ENCODE measurements at regions not wholly inside any gene's neighbourhood (a gene's known extent, or its start where the extent isn't known, plus 50 kb on each side); places are given as distances from the start of the nearest gene placed in this dataset.

DNA sequence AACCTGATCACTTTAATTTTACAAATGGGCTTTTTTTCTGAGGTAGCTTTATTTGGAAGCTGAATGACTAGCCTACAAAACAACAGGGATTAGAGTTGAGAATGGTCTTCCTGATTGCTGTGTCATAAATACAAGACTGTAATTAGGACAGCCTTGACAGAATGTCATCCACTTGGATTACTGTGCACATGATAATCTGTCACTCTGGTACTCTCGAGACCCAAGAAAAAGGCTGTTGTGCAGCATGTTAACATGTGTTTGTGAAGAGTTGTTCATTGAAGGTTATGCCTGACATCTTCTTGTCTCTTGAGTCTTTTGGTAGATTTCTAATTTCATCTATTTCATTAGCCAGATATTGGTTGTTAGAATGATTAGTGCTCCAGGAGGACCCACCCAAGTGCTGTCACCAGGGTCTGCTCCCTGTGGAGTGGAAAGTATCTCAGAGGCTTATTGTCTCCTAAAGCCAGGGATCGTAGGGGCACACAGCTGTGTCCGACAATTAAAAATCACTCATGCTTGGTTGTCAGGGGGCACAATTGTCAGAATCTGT lies 212.2 kb upstream of the GPRIN3 start:
- Histone ChIP-seq H2BK120ac (ENCODE audit: low read depth, low read length, poor library complexity, severe bottlenecking) (no peak overlapping the region), H2BK20ac (ENCODE audit: low read depth, low read length, poor library complexity, severe bottlenecking) (no peak overlapping the region), H2BK5ac (ENCODE audit: insufficient read length, low read length) (no peak overlapping the region), H3T11ph (ENCODE audit: low read length) (no peak overlapping the region), H3K27ac (ENCODE audit: insufficient read length, low read depth, low read length) (no peak overlapping the region), H3K4me2 (ENCODE audit: insufficient read depth, insufficient read length, low read length) (no peak overlapping the region), H3K9ac (ENCODE audit: extremely low read depth, insufficient read length, low read length) (no peak overlapping the region), H4K20me1 (ENCODE audit: control insufficient read depth, insufficient read depth, insufficient read length) (no peaks in the 10 kb centered on the region), H3K9me3 (ENCODE audit: control insufficient read depth, low read depth, low read length) (no peaks in the 10 kb centered on the region), H4K5ac (ENCODE audit: insufficient read length, low read depth, low read length) (no peak overlapping the region), H3K23ac (ENCODE audit: insufficient read length, low read depth, low read length) (no peak overlapping the region), H3K79me1 (ENCODE audit: insufficient read depth, low read depth, low read length, poor library complexity, severe bottlenecking) (no peaks in the 10 kb centered on the region), H3K27me3 (ENCODE audit: insufficient read depth, low read length) (no peaks in the 10 kb centered on the region), H2BK15ac (ENCODE audit: low read depth, low read length) (no peak overlapping the region), H3K18ac (ENCODE audit: insufficient read length, low read depth, low read length) (no peak overlapping the region), H2AK5ac (ENCODE audit: insufficient read length, low read length) (no peak overlapping the region), H4K91ac (ENCODE audit: insufficient read length, low read depth, low read length) (no peak overlapping the region), H2AFZ (ENCODE audit: low read length) (no peak overlapping the region), H3K4me1 (ENCODE audit: insufficient read depth, low read length) (no peaks in the 10 kb centered on the region), H3K4ac (ENCODE audit: low read depth, low read length) (no peak overlapping the region), H3K79me2 (ENCODE audit: insufficient read depth, low read length) (no peaks in the 10 kb centered on the region), H3K14ac (ENCODE audit: insufficient read depth, low read length) (no peak overlapping the region), H4K8ac (replicated peaks; ENCODE audit: insufficient read length, low read depth, low read length) (no peak overlapping the region), H2BK12ac (ENCODE audit: insufficient read length, low read depth, low read length) (no peak overlapping the region), H3K23me2 (ENCODE audit: insufficient read length, low read depth, low read length, poor library complexity, severe bottlenecking) (no peaks in the 10 kb centered on the region), H3K56ac (ENCODE audit: insufficient read length, low read depth, low read length) (no peak overlapping the region)
- no peaks in the 10 kb centered on the region for H3K36me3 Mint-ChIP-seq (ENCODE audit: insufficient read depth in 1 of 3, low read depth in 3 of 3)
- no peak overlapping the region for H3K4me3 Mint-ChIP-seq
- no peaks in the 10 kb centered on the region; the same call in 1 of the 2 replicates for H3K27me3 Mint-ChIP-seq (ENCODE audit: low read depth)
- WGBS (ENCODE audit: extremely low coverage, insufficient read length, low lambda C conversion rate): no CpG with 5 or more reads among the region's 3 CpGs
- no peak for DNase-seq
- H3K4me1 Mint-ChIP-seq: no peaks in the 10 kb centered on the region
- TF ChIP-seq, protein P1, sequence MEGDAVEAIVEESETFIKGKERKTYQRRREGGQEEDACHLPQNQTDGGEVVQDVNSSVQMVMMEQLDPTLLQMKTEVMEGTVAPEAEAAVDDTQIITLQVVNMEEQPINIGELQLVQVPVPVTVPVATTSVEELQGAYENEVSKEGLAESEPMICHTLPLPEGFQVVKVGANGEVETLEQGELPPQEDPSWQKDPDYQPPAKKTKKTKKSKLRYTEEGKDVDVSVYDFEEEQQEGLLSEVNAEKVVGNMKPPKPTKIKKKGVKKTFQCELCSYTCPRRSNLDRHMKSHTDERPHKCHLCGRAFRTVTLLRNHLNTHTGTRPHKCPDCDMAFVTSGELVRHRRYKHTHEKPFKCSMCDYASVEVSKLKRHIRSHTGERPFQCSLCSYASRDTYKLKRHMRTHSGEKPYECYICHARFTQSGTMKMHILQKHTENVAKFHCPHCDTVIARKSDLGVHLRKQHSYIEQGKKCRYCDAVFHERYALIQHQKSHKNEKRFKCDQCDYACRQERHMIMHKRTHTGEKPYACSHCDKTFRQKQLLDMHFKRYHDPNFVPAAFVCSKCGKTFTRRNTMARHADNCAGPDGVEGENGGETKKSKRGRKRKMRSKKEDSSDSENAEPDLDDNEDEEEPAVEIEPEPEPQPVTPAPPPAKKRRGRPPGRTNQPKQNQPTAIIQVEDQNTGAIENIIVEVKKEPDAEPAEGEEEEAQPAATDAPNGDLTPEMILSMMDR (conservative IDR thresholded peaks at IDR 0.05): no peak
- H3K9me3 Mint-ChIP-seq: no peaks in the 10 kb centered on the region
- no peak overlapping the region for H3K27ac Mint-ChIP-seq

Measured in H9 (cell line).